Ovary (tissue), 3 donors: ENCODE measurements at regions not wholly inside any gene's neighbourhood (a gene's known extent, or its start where the extent isn't known, plus 50 kb on each side); places are given as distances from the start of the nearest gene placed in this dataset.

Source experiments
- POLR2A ChIP-seq: fragments of 450-650 bp; IDR thresholded peaks from one replicate; pipeline ENCODE4 v1.6.1; 2017; ENCODE audit warnings: antibody characterized with exemption, mild to moderate bottlenecking, moderate library complexity
- TF ChIP-seq, protein P1 (sequence below), 3 donors: fragments of 450-650 bp in 2 of 3; fragments of 200-600 bp in 1 of 3; IDR thresholded peaks; one replicate each; pipeline versions ENCODE4 v1.5.1 to v1.8.0; 2016 to 2022; ENCODE audit warnings: antibody characterized with exemption in 3 of 3, mild to moderate bottlenecking in 1 of 3
- donor health status: DM: no; HTN: no; CAD: no.

DNA sequence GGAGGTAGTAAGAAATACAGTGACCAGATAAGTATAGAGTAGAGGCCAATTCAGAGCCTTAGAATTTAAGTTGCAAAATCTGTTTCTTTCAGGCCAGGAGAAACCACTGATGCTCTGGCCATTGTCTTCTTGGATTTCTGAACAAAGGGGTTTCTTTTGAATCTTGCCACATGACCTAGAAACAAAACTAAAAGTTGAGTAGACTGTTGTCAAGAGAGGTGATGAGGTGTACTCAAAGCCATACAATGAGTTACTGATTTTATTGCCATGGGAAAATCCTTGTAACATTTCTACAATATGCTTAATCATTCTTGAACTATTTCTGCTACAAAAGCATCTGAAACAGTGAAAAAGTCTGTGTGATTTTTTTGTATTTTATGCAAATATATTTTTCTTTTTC lies 881.3 kb downstream of the CDH11 start:
- TF ChIP-seq, protein P1, sequence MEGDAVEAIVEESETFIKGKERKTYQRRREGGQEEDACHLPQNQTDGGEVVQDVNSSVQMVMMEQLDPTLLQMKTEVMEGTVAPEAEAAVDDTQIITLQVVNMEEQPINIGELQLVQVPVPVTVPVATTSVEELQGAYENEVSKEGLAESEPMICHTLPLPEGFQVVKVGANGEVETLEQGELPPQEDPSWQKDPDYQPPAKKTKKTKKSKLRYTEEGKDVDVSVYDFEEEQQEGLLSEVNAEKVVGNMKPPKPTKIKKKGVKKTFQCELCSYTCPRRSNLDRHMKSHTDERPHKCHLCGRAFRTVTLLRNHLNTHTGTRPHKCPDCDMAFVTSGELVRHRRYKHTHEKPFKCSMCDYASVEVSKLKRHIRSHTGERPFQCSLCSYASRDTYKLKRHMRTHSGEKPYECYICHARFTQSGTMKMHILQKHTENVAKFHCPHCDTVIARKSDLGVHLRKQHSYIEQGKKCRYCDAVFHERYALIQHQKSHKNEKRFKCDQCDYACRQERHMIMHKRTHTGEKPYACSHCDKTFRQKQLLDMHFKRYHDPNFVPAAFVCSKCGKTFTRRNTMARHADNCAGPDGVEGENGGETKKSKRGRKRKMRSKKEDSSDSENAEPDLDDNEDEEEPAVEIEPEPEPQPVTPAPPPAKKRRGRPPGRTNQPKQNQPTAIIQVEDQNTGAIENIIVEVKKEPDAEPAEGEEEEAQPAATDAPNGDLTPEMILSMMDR (IDR thresholded peaks at IDR 0.05), result no peak
- TF ChIP-seq POLR2A, result no peak
